Nephron progenitor cell (in vitro differentiated cells): ENCODE measurements at regions not wholly inside any gene's neighbourhood (a gene's known extent, or its start where the extent isn't known, plus 50 kb on each side); places are given as distances from the start of the nearest gene placed in this dataset.

ENCODE experiments used
- DNase-seq: peaks from one replicate; pipeline ENCODE4 v3.0.0; 2021
- H3K27ac Mint-ChIP-seq: 2 replicates; pipeline ENCODE4 v1.8.0; 2021; ENCODE audit warnings: mild to moderate bottlenecking, moderate library complexity, mixed read lengths
- H3K27me3 Mint-ChIP-seq: 2 replicates; pipeline ENCODE4 v1.8.0; 2021; ENCODE audit warnings: mild to moderate bottlenecking, low read depth, mixed read lengths; ENCODE audit not compliant: poor library complexity
- H3K36me3 Mint-ChIP-seq: 2 replicates; pipeline ENCODE4 v1.8.0; 2021; ENCODE audit warnings: low read depth, mixed read lengths
- H3K4me1 Mint-ChIP-seq: 2 replicates; pipeline ENCODE4 v1.8.0; 2021; ENCODE audit warnings: mixed read lengths
- H3K4me3 Mint-ChIP-seq: 2 replicates; pipeline ENCODE4 v1.8.0; 2021; ENCODE audit warnings: mild to moderate bottlenecking, moderate library complexity, mixed read lengths
- H3K9me3 Mint-ChIP-seq: 2 replicates; pipeline ENCODE4 v1.8.0; 2021; ENCODE audit warnings: mild to moderate bottlenecking, moderate library complexity, mixed read lengths
- CTCF ChIP-seq: fragments of 200-600 bp; sonication (generic); IDR thresholded peaks from 2 replicates; pipeline ENCODE4 v1.5.0; 2021; ENCODE audit warnings: antibody characterized with exemption

GRCh38 chr6:91140449-91140848 is 553.6 kb upstream of the MAP3K7 start:
- Mint-ChIP-seq H3K9me3 (no peaks in the 10 kb centered on the region), H3K4me3 (no peak overlapping the region), H3K27ac (no peak overlapping the region), H3K4me1 (peaks cover 26% of the 10 kb centered on the region), H3K27me3 (peaks cover 4% of the 10 kb centered on the region), H3K36me3 (no peaks in the 10 kb centered on the region)
- TF ChIP-seq CTCF = no peak
- DNase-seq = no peak

GRCh38 chr6:91137286-91137685 is 550.4 kb upstream of the MAP3K7 start:
- no peak overlapping the region for H3K4me3 Mint-ChIP-seq
- no peak for TF ChIP-seq CTCF
- DNase-seq = no peak
- no peaks in the 10 kb centered on the region for H3K36me3 Mint-ChIP-seq
- H3K4me1 Mint-ChIP-seq = peaks cover 26% of the 10 kb centered on the region
- H3K27ac Mint-ChIP-seq = no peak overlapping the region
- no peaks in the 10 kb centered on the region for H3K27me3 Mint-ChIP-seq
- H3K9me3 Mint-ChIP-seq = no peaks in the 10 kb centered on the region

- Mint-ChIP-seq H3K9me3 (no peaks in the 10 kb centered on the region), H3K27ac (no peak overlapping the region), H3K4me1 (peaks cover 24% of the 10 kb centered on the region), H3K4me3 (no peak overlapping the region), H3K27me3 (no peaks in the 10 kb centered on the region), H3K36me3 (no peaks in the 10 kb centered on the region)
- DNase-seq = no peak
- no peak for TF ChIP-seq CTCF
Observed at GRCh38 chr6:91135406-91136103, 548.7 kb upstream of the MAP3K7 start.

DNA sequence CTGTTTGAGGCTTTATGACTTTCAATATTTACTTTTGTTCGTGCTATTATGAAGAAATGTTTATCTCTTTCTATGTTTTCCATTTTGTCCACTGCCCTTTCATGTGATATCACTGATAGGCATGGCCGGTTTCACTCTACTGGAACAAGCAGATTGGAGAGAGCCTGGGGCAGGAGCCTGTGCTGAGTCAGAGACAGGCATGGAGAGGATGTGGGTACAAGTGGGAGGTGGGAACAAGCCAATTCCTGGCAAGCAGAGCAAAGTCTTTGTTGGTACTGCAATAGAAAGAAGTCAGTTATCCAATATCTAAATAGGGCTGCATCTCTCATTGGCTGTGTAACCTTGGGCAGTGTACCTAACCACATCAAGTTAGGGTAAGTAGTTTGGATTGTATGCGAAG is 545.6 kb upstream of the MAP3K7 start:
- Mint-ChIP-seq H3K36me3 (no peaks in the 10 kb centered on the region), H3K4me1 (peaks cover 9% of the 10 kb centered on the region), H3K27me3 (no peaks in the 10 kb centered on the region), H3K4me3 (no peak overlapping the region), H3K9me3 (no peaks in the 10 kb centered on the region), H3K27ac (peak overlapping the region; percentile 8)
- TF ChIP-seq CTCF = no peak
- DNase-seq = no peak

DNA sequence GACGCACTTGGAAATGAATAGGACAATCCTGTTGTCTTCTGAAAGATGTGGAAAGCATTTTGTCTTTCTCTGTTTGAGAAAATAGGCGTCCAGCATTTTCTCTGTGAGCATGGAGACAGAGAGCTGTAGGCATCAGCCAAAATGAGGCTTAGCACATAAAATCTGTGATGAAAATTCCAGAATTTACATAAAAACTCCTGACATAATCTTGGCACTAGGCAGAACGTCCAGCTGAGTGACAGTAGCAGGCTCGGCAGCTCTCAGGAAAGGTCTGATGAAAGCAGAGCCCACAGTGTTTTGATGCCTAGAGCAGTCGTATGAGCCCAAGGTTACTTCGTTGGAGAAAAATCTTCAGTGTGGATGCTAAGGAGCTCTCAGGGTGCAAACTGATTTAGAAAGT is 543.3 kb upstream of the MAP3K7 start:
- Mint-ChIP-seq H3K4me3 (no peak overlapping the region), H3K9me3 (no peaks in the 10 kb centered on the region), H3K27ac (no peak overlapping the region), H3K36me3 (no peaks in the 10 kb centered on the region), H3K27me3 (no peaks in the 10 kb centered on the region), H3K4me1 (no peaks in the 10 kb centered on the region)
- no peak for TF ChIP-seq CTCF
- no peak for DNase-seq

- no peaks in the 10 kb centered on the region for H3K4me1 Mint-ChIP-seq
- no peak for TF ChIP-seq CTCF
- no peaks in the 10 kb centered on the region for H3K9me3 Mint-ChIP-seq
- DNase-seq = no peak
- H3K27ac Mint-ChIP-seq = no peak overlapping the region
- no peak overlapping the region for H3K4me3 Mint-ChIP-seq
- H3K36me3 Mint-ChIP-seq = no peaks in the 10 kb centered on the region
- no peaks in the 10 kb centered on the region for H3K27me3 Mint-ChIP-seq
Observed at GRCh38 chr6:91127752-91128151, 540.9 kb upstream of the MAP3K7 start.
